ENCODE measurements at regions not wholly inside any gene's neighbourhood (a gene's known extent, or its start where the extent isn't known, plus 50 kb on each side); places are given as distances from the start of the nearest gene placed in this dataset.

- Histone ChIP-seq H3K4ac (replicated peaks; ENCODE audit: insufficient read length, low read depth, low read length) (no peak overlapping the region), H2BK20ac (ENCODE audit: low read length) (no peak overlapping the region), H3K18ac (ENCODE audit: extremely low read depth, low read length) (no peak overlapping the region), H3K4me1 (replicated peaks in 1 of 4; ENCODE audit: control insufficient read depth in 3 of 4, insufficient read depth in 4 of 4, low read length in 3 of 4) (no peaks in the 10 kb centered on the region), H4K5ac (ENCODE audit: insufficient read length, low read depth, low read length) (no peak overlapping the region), H3K4me2 (ENCODE audit: insufficient read depth in 1 of 2, low read depth in 2 of 2, low read length in 2 of 2) (no peak overlapping the region), H3K23me2 (ENCODE audit: low read depth, low read length) (no peaks in the 10 kb centered on the region), H3K14ac (ENCODE audit: insufficient read length) (no peak overlapping the region), H3K79me2 (ENCODE audit: control insufficient read depth in 1 of 2, insufficient read depth in 2 of 2, low read length in 2 of 2) (no peaks in the 10 kb centered on the region), H4K20me1 (replicated peaks in 1 of 2; ENCODE audit: control insufficient read depth in 1 of 2, insufficient read depth in 2 of 2, low read length in 2 of 2) (no peaks in the 10 kb centered on the region), H3K23ac (ENCODE audit: insufficient read length) (no peak overlapping the region), H3K27ac (ENCODE audit: low read depth, low read length) (no peak overlapping the region), H3K36me3 (ENCODE audit: control insufficient read depth in 2 of 4, insufficient read depth in 4 of 4, low read length in 3 of 4) (no peaks in the 10 kb centered on the region), H2BK15ac (ENCODE audit: low read length) (no peak overlapping the region), H4K91ac (replicated peaks; ENCODE audit: insufficient read length, low read length) (no peak overlapping the region), H3K9me3 (ENCODE audit: insufficient read depth in 2 of 2, low read depth in 1 of 2, low read length in 1 of 2) (no peaks in the 10 kb centered on the region), H3K9ac (replicated peaks in 1 of 4; ENCODE audit: extremely low read depth in 1 of 4, low read depth in 3 of 4, low read length in 3 of 4) (no peak overlapping the region), H2BK12ac (ENCODE audit: low read depth, low read length) (no peak overlapping the region), H2BK5ac (ENCODE audit: low read depth, low read length) (0 out of 2 replicates have a peak overlapping the region, but pooled peaks have one; percentile 39), H4K8ac (ENCODE audit: extremely low read depth, insufficient read depth, low read length) (no peak overlapping the region), H2AFZ (ENCODE audit: low read length) (peak overlapping the region; percentile 67; the same call in 1 of the 2 replicates), H3K4me3 (ENCODE audit: extremely low read depth in 1 of 4, insufficient read depth in 2 of 4, low read depth in 3 of 4, low read length in 4 of 4) (no peak overlapping the region), H3K27me3 (replicated peaks in 1 of 4; ENCODE audit: control insufficient read depth in 3 of 4, extremely low read depth in 1 of 4, insufficient read depth in 3 of 4, low read length in 3 of 4) (no peaks in the 10 kb centered on the region), H2BK120ac (replicated peaks; ENCODE audit: low read depth, low read length) (no peak overlapping the region), H2AK5ac (ENCODE audit: low read depth, low read length) (no peak overlapping the region), H3K79me1 (ENCODE audit: low read depth, low read length) (no peaks in the 10 kb centered on the region), H3K56ac (replicated peaks; ENCODE audit: insufficient read length, low read depth, low read length) (no peak overlapping the region)
- CTCF ChIA-PET (ENCODE audit: partially characterized antibody), result no interaction called here
- DNase-seq (ENCODE audit: low read depth in 1 of 2, low spot score in 2 of 2) (no peak), FAIRE-seq (no peak)
- POLR2A ChIA-PET (ENCODE audit: partially characterized antibody), result no interaction called here
- TF ChIP-seq CTCF (IDR thresholded peaks at IDR 0.05; ENCODE audit: control extremely low read depth in 1 of 3, insufficient read depth in 1 of 3, low read depth in 1 of 3, low read length in 3 of 3) (peak; percentile 15 to 37 (median 25)), RAD21 (IDR thresholded peaks at IDR 0.05 in 1 of 2, conservative IDR thresholded peaks at IDR 0.05 in 1 of 2; ENCODE audit: low read depth in 2 of 2, low read length in 2 of 2) (peak; percentile 44 to 57; a peak in 3 of 4 replicates), E2F6 (IDR thresholded peaks at IDR 0.05) (no peak)
- 91% methylated on average over 1 of the region's 1 CpG; no CpG with 5 or more reads in 1 of the 2 experiments for WGBS, 2 experiments (ENCODE audit: extremely low coverage in 1 of 2, insufficient coverage in 1 of 2, insufficient read length in 1 of 2, insufficient replicate concordance in 2 of 2, low coverage in 1 of 2, low lambda C conversion rate in 2 of 2, missing lambda C conversion rate in 1 of 2)
Measured at GRCh38 chr5:136799806-136800372, 434.5 kb upstream of the TRPC7 start.

Measured in H1 (cell line).